HG02610 (cell line): ENCODE measurements at regions not wholly inside any gene's neighbourhood (a gene's known extent, or its start where the extent isn't known, plus 50 kb on each side); places are given as distances from the start of the nearest gene placed in this dataset.
"Not testable (repeated sequence)": the region's sequence is repeated elsewhere in the genome, so short reads cannot be mapped to it uniquely, and the experiment has no call there.

Experiments used
- ATAC-seq: cut with Tn5 transposase; IDR thresholded peaks from one replicate; pipeline ENCODE4 v1.9.1; 2021; ENCODE audit warnings: mild to moderate bottlenecking, moderate library complexity; ENCODE audit not compliant: unreplicated experiment

- no peak for ATAC-seq
Observed at GRCh38 chr12:124654666-124655047, 87.2 kb upstream of the NCOR2 start.

GRCh38 chr12:124653169-124653931, 85.9 kb upstream of the NCOR2 start:
- ATAC-seq, result no peak

GRCh38 chr12:124652661-124653060, 85.2 kb upstream of the NCOR2 start:
- ATAC-seq, result no peak

- no peak for ATAC-seq
Observed at GRCh38 chr12:124651516-124652273, 84.3 kb upstream of the NCOR2 start.

- ATAC-seq, result no peak
Observed at GRCh38 chr12:124650912-124651311, 83.5 kb upstream of the NCOR2 start.

- ATAC-seq, result no peak
Observed at GRCh38 chr12:124648710-124649384, 81.4 kb upstream of the NCOR2 start.

GRCh38 chr12:124647316-124647715, 79.9 kb upstream of the NCOR2 start:
- ATAC-seq, result no peak

- ATAC-seq, result no peak
Observed at GRCh38 chr12:124646385-124647230, 79.2 kb upstream of the NCOR2 start.

GRCh38 chr12:124645530-124646244, 78.3 kb upstream of the NCOR2 start:
- no peak for ATAC-seq

GRCh38 chr12:124643768-124644167, 76.4 kb upstream of the NCOR2 start:
- ATAC-seq, result not testable (repeated sequence)

GRCh38 chr12:124642105-124642504, 74.7 kb upstream of the NCOR2 start:
- ATAC-seq, result no peak

- ATAC-seq, result no peak
Observed at GRCh38 chr12:124641591-124641990, 74.2 kb upstream of the NCOR2 start.

GRCh38 chr12:124640056-124640455, 72.6 kb upstream of the NCOR2 start:
- no peak for ATAC-seq

GRCh38 chr12:124639122-124639806, 71.9 kb upstream of the NCOR2 start:
- no peak for ATAC-seq

GRCh38 chr12:124637581-124637981, 70.2 kb upstream of the NCOR2 start:
- ATAC-seq, result no peak

GRCh38 chr12:124637163-124637562, 69.8 kb upstream of the NCOR2 start:
- no peak for ATAC-seq

- no peak for ATAC-seq
Observed at GRCh38 chr12:124636138-124636978, 68.9 kb upstream of the NCOR2 start.

- no peak for ATAC-seq
Observed at GRCh38 chr12:124635316-124635715, 67.9 kb upstream of the NCOR2 start.
